Inferior parietal cortex (tissue), 1 donor: ENCODE measurements at regions not wholly inside any gene's neighbourhood (a gene's known extent, or its start where the extent isn't known, plus 50 kb on each side); places are given as distances from the start of the nearest gene placed in this dataset.
A peak's percentile ranks its signal among the peaks of the same experiment; 100 is the strongest.

Experiments
- DNase-seq: peaks from one replicate; pipeline ENCODE4 v3.0.0-alpha.2; 2016; ENCODE audit errors: extremely low spot score

DNA sequence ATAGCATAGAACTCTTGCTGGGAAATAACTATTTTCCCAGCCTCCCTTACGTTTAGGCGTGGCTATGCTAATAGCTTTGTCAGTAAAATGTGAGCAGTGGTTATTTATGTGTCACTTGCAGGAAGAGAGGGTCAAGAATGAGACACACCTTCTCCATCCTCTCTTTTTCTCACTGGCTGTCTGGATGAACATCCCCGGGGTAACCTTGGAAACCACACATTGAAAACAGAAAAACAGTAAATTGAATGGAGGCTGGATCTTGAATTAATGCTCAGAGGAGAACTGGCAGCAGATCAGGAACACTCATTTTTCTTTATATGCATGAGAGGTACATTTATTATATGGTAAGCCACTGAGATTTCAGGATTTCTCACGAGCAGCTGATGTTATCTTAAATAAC is 127.6 kb downstream of the DNAJB9 start:
- DNase-seq: no peak

DNA sequence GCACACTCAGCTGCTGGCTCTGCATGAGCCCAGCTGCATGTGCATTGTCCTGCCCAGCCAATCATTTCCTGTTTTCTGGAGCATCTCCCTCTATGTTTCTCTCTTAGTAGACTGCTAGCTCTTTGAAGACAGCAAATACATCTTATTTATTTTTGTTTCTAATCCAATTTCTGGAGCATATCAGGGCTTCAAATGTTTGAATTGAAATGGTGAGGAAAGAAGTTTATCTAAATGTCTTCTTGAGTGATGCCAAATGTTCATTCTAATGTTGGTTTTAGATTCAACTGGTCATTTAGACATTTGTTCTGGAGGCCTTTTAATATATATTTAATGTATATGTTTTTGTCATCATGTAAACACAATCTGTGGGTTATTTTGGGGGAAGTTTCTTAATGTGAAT is 141.9 kb downstream of the DNAJB9 start:
- no peak for DNase-seq

DNA sequence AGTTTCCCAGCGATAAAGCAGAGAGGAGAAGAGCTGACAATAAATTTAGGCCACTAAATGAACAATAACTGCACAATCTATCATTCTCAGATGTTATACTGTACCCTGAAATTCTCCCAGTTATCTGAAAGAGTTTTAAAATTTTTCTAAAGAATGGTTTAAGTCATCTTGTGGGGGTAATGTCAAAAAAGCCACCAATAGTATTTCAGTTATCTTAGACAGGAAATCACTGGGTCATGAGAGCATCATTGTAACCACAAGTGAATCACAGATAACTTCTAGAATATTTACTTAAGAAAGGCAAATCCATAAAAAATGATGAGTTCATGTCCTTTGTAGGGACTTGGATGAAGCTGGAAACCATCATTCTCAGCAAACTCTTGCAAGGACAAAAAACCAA is 147.1 kb downstream of the DNAJB9 start:
- no peak for DNase-seq

DNA sequence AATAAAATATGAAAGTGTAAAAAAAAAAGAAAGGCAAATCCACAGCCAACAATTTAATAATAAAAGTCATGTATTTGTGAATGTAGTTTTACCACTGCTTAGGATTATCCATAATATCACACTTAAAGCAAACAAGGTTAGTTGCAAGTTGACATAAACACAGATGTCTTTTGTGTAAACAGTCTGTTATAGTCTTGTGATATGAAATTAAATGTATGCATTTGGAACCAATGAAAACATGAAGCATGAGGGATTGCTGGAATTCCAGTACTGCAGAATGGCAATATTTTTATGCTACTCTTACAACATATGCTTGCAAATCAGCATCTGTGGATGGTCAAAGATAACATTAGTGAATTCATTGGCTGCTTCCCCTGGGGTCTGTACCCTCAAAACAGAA is 148.1 kb downstream of the DNAJB9 start:
- DNase-seq: no peak

DNA sequence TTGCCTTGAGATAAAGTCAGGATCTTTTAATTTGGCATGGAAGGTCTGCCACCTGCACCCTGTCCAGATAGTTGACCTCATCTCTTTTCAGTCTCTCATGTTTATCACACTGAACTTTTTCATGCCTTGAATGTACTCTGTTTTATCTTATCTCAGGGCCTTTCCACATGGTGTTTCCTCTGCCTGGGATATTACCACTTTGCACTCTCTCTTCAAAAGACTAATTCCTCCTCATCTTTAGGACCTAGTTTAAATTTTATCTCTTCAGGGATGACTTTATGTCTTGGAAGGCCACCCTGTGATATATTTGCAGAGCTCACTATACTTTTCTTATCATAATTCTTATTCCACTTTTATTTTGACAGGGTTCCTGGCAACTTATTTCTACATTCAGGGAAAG is 150.0 kb downstream of the DNAJB9 start:
- DNase-seq: no peak

DNA sequence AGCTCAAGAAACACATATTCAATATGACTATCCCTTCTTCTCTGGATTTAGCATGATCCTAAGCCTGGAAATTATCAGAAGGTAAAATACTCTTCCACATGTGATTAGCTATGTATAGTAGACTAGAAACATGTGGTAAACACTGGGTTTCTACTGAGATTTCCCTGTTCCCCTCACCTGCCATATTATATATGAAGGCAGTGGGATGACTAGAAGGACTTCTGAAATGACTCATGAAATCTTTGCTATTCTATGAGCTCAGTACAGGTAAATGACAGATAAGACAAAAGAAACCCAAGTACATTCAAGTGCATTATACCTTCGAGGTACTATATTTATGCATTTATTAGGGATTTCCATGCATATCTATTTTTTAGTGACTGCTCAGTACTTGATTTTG is 152.9 kb downstream of the DNAJB9 start:
- no peak for DNase-seq

DNA sequence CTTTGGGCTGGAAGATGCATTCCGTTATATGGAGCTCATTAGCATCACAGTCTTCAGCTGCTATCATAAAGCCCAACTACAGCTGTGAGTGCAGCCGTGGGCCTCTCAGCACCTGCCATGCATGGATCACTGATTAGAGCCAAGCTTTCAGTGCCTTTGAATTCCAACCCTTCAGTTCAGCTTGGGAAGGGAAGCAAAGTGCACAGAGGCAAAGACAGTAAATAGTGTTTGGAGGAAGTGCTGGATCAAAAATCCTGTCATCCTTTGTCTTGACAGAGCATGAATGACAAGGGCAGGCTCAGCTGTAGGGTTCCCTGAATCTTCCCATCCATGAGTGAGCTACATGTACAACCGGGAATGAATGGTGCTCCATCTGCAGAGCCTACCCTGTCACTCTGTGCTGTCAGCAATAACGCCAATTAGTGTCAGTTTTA is 153.7 kb downstream of the DNAJB9 start:
- no peak for DNase-seq

GRCh38 chr7:108724251-108725100 is 154.8 kb downstream of the DNAJB9 start:
- peak; percentile 27 for DNase-seq

DNA sequence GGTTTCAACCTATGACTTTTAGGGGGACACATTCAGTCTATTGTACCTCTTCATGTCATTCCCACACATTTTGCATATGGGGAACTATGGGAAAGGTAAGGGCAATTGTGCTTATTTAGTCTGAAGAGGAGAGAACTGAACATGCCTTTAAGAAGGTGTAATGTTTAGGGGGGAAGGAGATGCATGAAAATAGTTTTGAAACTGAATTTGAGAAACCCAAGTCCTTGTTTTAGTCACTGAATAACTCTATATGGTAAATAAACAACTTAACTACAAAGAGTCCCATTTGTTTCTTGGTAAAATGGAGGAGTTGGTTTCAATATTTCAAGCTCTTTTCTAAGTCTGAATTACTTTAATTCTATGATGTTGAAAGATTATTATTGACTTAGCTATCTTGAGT is 166.1 kb downstream of the DNAJB9 start:
- DNase-seq: no peak

- no peak for DNase-seq
These were observed 166.7 kb downstream of the DNAJB9 start for GRCh38 chr7:108736221-108736891.

GRCh38 chr7:108770981-108771745 is 201.5 kb downstream of the DNAJB9 start:
- DNase-seq: no peak

- no peak for DNase-seq
These were observed 202.2 kb downstream of the DNAJB9 start for GRCh38 chr7:108771853-108772252.

GRCh38 chr7:108777966-108778365 is 208.3 kb downstream of the DNAJB9 start:
- DNase-seq: no peak

GRCh38 chr7:108789451-108789850 is 219.8 kb downstream of the DNAJB9 start:
- DNase-seq: no peak

GRCh38 chr7:108794466-108794865 is 224.8 kb downstream of the DNAJB9 start:
- DNase-seq: no peak

GRCh38 chr7:108802650-108803049 is 233.0 kb downstream of the DNAJB9 start:
- no peak for DNase-seq

DNA sequence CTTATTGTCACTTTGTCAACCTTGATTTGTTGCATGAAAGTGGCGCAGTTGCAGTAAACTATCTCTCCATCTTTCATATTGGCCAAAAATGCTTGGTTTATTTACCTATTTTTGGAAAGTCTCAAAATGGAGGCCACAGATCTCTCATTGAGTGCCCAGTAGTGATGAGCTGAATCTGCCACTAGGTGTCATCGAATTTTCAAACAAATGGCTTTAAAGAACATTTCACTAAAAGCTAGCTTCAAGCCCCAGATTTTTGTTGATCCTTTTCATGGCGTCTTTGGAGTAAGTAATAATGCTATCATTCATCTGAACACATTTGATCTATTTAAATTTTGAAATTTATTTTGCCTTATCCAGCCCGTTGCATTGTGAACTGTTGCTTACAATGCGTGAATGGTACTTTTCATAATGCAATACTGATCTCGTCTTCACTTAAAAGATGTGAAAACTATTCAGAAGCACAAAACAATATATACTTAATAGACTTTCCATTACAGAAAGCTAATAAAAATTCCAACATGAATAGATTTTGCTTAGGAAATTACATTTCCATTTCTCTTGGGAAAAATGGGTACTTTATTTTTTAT is 236.2 kb downstream of the DNAJB9 start:
- peak; percentile 20 for DNase-seq

DNA sequence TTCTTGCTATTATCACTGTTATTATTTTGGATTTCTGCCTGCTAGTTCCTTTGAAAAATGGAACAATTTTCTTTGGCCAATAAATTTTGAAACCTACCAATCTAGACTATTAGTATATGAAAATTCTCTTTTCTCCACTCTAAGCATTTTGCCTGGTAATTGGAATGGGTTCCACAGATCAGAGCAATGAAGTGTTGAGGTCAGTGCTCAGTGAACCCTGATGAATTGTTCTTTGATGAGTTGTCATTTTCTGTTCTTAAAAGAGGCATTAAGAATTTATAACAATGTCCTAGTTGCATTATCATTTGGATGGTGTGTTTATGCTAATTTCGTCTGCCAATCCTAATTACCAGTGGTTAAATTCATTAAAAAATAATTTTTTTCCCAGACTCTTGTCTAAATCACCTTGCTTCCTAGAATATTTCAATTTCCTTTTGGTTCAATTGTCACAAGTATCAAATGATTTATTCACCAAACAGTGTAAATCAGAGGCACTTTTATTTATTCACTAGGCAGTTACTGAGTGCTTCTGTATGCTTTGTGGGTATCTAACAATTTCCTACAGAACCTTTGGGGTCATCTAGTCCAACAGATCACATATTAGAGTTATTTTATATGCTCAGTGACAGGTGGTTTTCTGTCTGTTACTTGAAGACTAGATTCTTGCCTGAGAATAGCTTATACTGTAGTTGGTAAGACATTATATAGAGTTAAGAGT is 239.0 kb downstream of the DNAJB9 start:
- DNase-seq: no peak

- DNase-seq: no peak
These were observed 239.7 kb downstream of the DNAJB9 start for GRCh38 chr7:108809356-108809755.

DNA sequence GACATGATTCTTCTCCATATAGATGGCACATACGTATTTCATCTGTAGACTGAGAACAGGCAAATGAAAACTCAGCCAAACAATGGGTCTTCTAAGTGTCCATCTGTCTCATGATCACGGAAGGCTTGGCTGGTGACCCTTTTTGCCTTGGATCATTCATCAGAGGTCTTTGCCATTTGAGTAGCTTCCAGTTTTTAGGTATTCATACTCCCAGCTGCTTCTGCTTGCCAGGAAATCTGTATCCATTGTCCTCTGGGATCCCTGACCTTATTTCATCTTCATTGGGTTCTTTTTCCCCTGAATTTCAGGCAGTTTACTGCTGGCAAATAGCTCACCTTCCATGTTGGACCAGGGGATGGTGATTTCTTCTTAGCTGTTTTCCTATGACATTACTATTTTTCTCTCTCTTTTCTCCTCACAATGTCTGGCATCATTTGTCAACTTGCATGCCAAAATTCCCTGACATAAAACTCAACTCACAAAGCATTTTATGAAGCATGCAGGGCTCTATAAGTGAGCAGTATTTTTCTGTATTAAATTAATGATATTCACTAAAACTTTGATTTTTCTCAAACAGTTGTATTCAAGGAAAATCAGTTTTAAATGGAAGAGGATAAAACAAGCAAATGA is 241.2 kb downstream of the DNAJB9 start:
- no peak for DNase-seq
